ENCODE measurements at regions not wholly inside any gene's neighbourhood (a gene's known extent, or its start where the extent isn't known, plus 50 kb on each side); places are given as distances from the start of the nearest gene placed in this dataset.

- no peak overlapping the region for H3K4me3 ChIP-seq (ENCODE audit: low read depth in 1 of 2, low read length in 2 of 2)
- no peak overlapping the region for H3K9ac ChIP-seq (ENCODE audit: low read depth in 1 of 2, low read length in 2 of 2)
- no peaks in the 10 kb centered on the region for H3K4me1 ChIP-seq (ENCODE audit: control insufficient read depth in 1 of 2, insufficient read depth in 2 of 2, low read length in 2 of 2)
- H3K9me3 ChIP-seq (ENCODE audit: control insufficient read depth in 1 of 2, low read length in 2 of 2) = peaks cover 5 to 12% of the 10 kb centered on the region in 2 donors
- H3K36me3 ChIP-seq (ENCODE audit: control insufficient read depth in 1 of 2, insufficient read depth in 2 of 2, low read length in 2 of 2) = no peaks in the 10 kb centered on the region
- no peak overlapping the region for H3K27ac ChIP-seq (ENCODE audit: low read depth, low read length)
- H3K27me3 ChIP-seq (ENCODE audit: control insufficient read depth in 1 of 2, insufficient read depth in 2 of 2, low read length in 2 of 2) = no peaks in the 10 kb centered on the region
Measured at GRCh38 chr18:4869155-4869554, 327.9 kb downstream of the AKAIN1 start.

GRCh38 chr18:4858379-4859127 is 338.5 kb downstream of the AKAIN1 start:
- H3K27me3 ChIP-seq (ENCODE audit: control insufficient read depth in 1 of 2, insufficient read depth in 2 of 2, low read length in 2 of 2) = no peaks in the 10 kb centered on the region
- H3K36me3 ChIP-seq (ENCODE audit: control insufficient read depth in 1 of 2, insufficient read depth in 2 of 2, low read length in 2 of 2) = no peaks in the 10 kb centered on the region
- no peak overlapping the region for H3K27ac ChIP-seq (ENCODE audit: low read depth, low read length)

GRCh38 chr18:4854671-4855070 is 342.4 kb downstream of the AKAIN1 start:
- Histone ChIP-seq H3K27me3 (ENCODE audit: control insufficient read depth in 1 of 2, insufficient read depth in 2 of 2, low read length in 2 of 2) (no peaks in the 10 kb centered on the region), H3K27ac (ENCODE audit: low read depth, low read length) (no peak overlapping the region), H3K4me3 (ENCODE audit: low read depth in 1 of 2, low read length in 2 of 2) (no peak overlapping the region), H3K36me3 (ENCODE audit: control insufficient read depth in 1 of 2, insufficient read depth in 2 of 2, low read length in 2 of 2) (no peaks in the 10 kb centered on the region), H3K9me3 (ENCODE audit: control insufficient read depth in 1 of 2, low read length in 2 of 2) (peaks cover 7 to 10% of the 10 kb centered on the region in 2 donors), H3K9ac (ENCODE audit: low read depth in 1 of 2, low read length in 2 of 2) (no peak overlapping the region), H3K4me1 (ENCODE audit: control insufficient read depth in 1 of 2, insufficient read depth in 2 of 2, low read length in 2 of 2) (no peaks in the 10 kb centered on the region)

More at GRCh38 chr18:4858379-4859127, 338.5 kb downstream of the AKAIN1 start:
- H3K4me1 ChIP-seq (ENCODE audit: control insufficient read depth in 1 of 2, insufficient read depth in 2 of 2, low read length in 2 of 2) = no peaks in the 10 kb centered on the region
- H3K9ac ChIP-seq (ENCODE audit: low read depth in 1 of 2, low read length in 2 of 2) = no peak overlapping the region
- no peak overlapping the region for H3K4me3 ChIP-seq (ENCODE audit: low read depth in 1 of 2, low read length in 2 of 2)
- H3K9me3 ChIP-seq (ENCODE audit: control insufficient read depth in 1 of 2, low read length in 2 of 2) = peaks cover 0 to 8% of the 10 kb centered on the region in 2 donors

- Histone ChIP-seq H3K4me3 (ENCODE audit: low read depth in 1 of 2, low read length in 2 of 2) (no peak overlapping the region), H3K4me1 (ENCODE audit: control insufficient read depth in 1 of 2, insufficient read depth in 2 of 2, low read length in 2 of 2) (no peaks in the 10 kb centered on the region), H3K27me3 (ENCODE audit: control insufficient read depth in 1 of 2, insufficient read depth in 2 of 2, low read length in 2 of 2) (no peaks in the 10 kb centered on the region), H3K9ac (ENCODE audit: low read depth in 1 of 2, low read length in 2 of 2) (no peak overlapping the region), H3K27ac (ENCODE audit: low read depth, low read length) (no peak overlapping the region), H3K9me3 (ENCODE audit: control insufficient read depth in 1 of 2, low read length in 2 of 2) (peaks cover 7 to 17% of the 10 kb centered on the region in 2 donors), H3K36me3 (ENCODE audit: control insufficient read depth in 1 of 2, insufficient read depth in 2 of 2, low read length in 2 of 2) (no peaks in the 10 kb centered on the region)
Measured at GRCh38 chr18:4851301-4851976, 345.6 kb downstream of the AKAIN1 start.

GRCh38 chr18:4847056-4847455 is 350.0 kb downstream of the AKAIN1 start:
- Histone ChIP-seq H3K9me3 (ENCODE audit: control insufficient read depth in 1 of 2, low read length in 2 of 2) (peaks cover 8 to 17% of the 10 kb centered on the region in 2 donors), H3K9ac (ENCODE audit: low read depth in 1 of 2, low read length in 2 of 2) (no peak overlapping the region), H3K4me1 (ENCODE audit: control insufficient read depth in 1 of 2, insufficient read depth in 2 of 2, low read length in 2 of 2) (no peaks in the 10 kb centered on the region), H3K27ac (ENCODE audit: low read depth, low read length) (no peak overlapping the region), H3K4me3 (ENCODE audit: low read depth in 1 of 2, low read length in 2 of 2) (no peak overlapping the region), H3K27me3 (ENCODE audit: control insufficient read depth in 1 of 2, insufficient read depth in 2 of 2, low read length in 2 of 2) (no peaks in the 10 kb centered on the region), H3K36me3 (ENCODE audit: control insufficient read depth in 1 of 2, insufficient read depth in 2 of 2, low read length in 2 of 2) (no peaks in the 10 kb centered on the region)

GRCh38 chr18:4844320-4844719 is 352.7 kb downstream of the AKAIN1 start:
- Histone ChIP-seq H3K4me3 (ENCODE audit: low read depth in 1 of 2, low read length in 2 of 2) (no peak overlapping the region), H3K9me3 (ENCODE audit: control insufficient read depth in 1 of 2, low read length in 2 of 2) (peaks cover 4 to 16% of the 10 kb centered on the region in 2 donors), H3K36me3 (ENCODE audit: control insufficient read depth in 1 of 2, insufficient read depth in 2 of 2, low read length in 2 of 2) (no peaks in the 10 kb centered on the region), H3K27me3 (ENCODE audit: control insufficient read depth in 1 of 2, insufficient read depth in 2 of 2, low read length in 2 of 2) (no peaks in the 10 kb centered on the region), H3K9ac (ENCODE audit: low read depth in 1 of 2, low read length in 2 of 2) (no peak overlapping the region), H3K27ac (ENCODE audit: low read depth, low read length) (no peak overlapping the region), H3K4me1 (ENCODE audit: control insufficient read depth in 1 of 2, insufficient read depth in 2 of 2, low read length in 2 of 2) (no peaks in the 10 kb centered on the region)

- no peaks in the 10 kb centered on the region for H3K4me1 ChIP-seq (ENCODE audit: control insufficient read depth in 1 of 2, insufficient read depth in 2 of 2, low read length in 2 of 2)
- no peak overlapping the region for H3K9ac ChIP-seq (ENCODE audit: low read depth in 1 of 2, low read length in 2 of 2)
- peaks cover 4 to 11% of the 10 kb centered on the region in 2 donors for H3K9me3 ChIP-seq (ENCODE audit: control insufficient read depth in 1 of 2, low read length in 2 of 2)
- H3K27me3 ChIP-seq (ENCODE audit: control insufficient read depth in 1 of 2, insufficient read depth in 2 of 2, low read length in 2 of 2) = no peaks in the 10 kb centered on the region
- H3K36me3 ChIP-seq (ENCODE audit: control insufficient read depth in 1 of 2, insufficient read depth in 2 of 2, low read length in 2 of 2) = no peaks in the 10 kb centered on the region
- H3K27ac ChIP-seq (ENCODE audit: low read depth, low read length) = no peak overlapping the region
- no peak overlapping the region for H3K4me3 ChIP-seq (ENCODE audit: low read depth in 1 of 2, low read length in 2 of 2)
Measured at GRCh38 chr18:4843771-4844170, 353.3 kb downstream of the AKAIN1 start.

GRCh38 chr18:4842751-4843150 is 354.3 kb downstream of the AKAIN1 start:
- H3K9me3 ChIP-seq (ENCODE audit: control insufficient read depth in 1 of 2, low read length in 2 of 2) = peaks cover 4 to 9% of the 10 kb centered on the region in 2 donors
- no peak overlapping the region for H3K27ac ChIP-seq (ENCODE audit: low read depth, low read length)
- no peak overlapping the region for H3K9ac ChIP-seq (ENCODE audit: low read depth in 1 of 2, low read length in 2 of 2)
- no peak overlapping the region for H3K4me3 ChIP-seq (ENCODE audit: low read depth in 1 of 2, low read length in 2 of 2)
- no peaks in the 10 kb centered on the region for H3K27me3 ChIP-seq (ENCODE audit: control insufficient read depth in 1 of 2, insufficient read depth in 2 of 2, low read length in 2 of 2)
- no peaks in the 10 kb centered on the region for H3K4me1 ChIP-seq (ENCODE audit: control insufficient read depth in 1 of 2, insufficient read depth in 2 of 2, low read length in 2 of 2)
- no peaks in the 10 kb centered on the region for H3K36me3 ChIP-seq (ENCODE audit: control insufficient read depth in 1 of 2, insufficient read depth in 2 of 2, low read length in 2 of 2)

- Histone ChIP-seq H3K9ac (ENCODE audit: low read depth in 1 of 2, low read length in 2 of 2) (no peak overlapping the region), H3K4me3 (ENCODE audit: low read depth in 1 of 2, low read length in 2 of 2) (no peak overlapping the region), H3K36me3 (ENCODE audit: control insufficient read depth in 1 of 2, insufficient read depth in 2 of 2, low read length in 2 of 2) (no peaks in the 10 kb centered on the region), H3K9me3 (ENCODE audit: control insufficient read depth in 1 of 2, low read length in 2 of 2) (peaks cover 4 to 9% of the 10 kb centered on the region in 2 donors), H3K27ac (ENCODE audit: low read depth, low read length) (no peak overlapping the region), H3K27me3 (ENCODE audit: control insufficient read depth in 1 of 2, insufficient read depth in 2 of 2, low read length in 2 of 2) (no peaks in the 10 kb centered on the region), H3K4me1 (ENCODE audit: control insufficient read depth in 1 of 2, insufficient read depth in 2 of 2, low read length in 2 of 2) (no peaks in the 10 kb centered on the region)
Measured at GRCh38 chr18:4842287-4842686, 354.8 kb downstream of the AKAIN1 start.

- Histone ChIP-seq H3K27ac (ENCODE audit: low read depth, low read length) (no peak overlapping the region), H3K9ac (ENCODE audit: low read depth in 1 of 2, low read length in 2 of 2) (no peak overlapping the region), H3K9me3 (ENCODE audit: control insufficient read depth in 1 of 2, low read length in 2 of 2) (peaks cover 3 to 13% of the 10 kb centered on the region in 2 donors), H3K4me1 (ENCODE audit: control insufficient read depth in 1 of 2, insufficient read depth in 2 of 2, low read length in 2 of 2) (no peaks in the 10 kb centered on the region), H3K27me3 (ENCODE audit: control insufficient read depth in 1 of 2, insufficient read depth in 2 of 2, low read length in 2 of 2) (no peaks in the 10 kb centered on the region), H3K4me3 (ENCODE audit: low read depth in 1 of 2, low read length in 2 of 2) (no peak overlapping the region), H3K36me3 (ENCODE audit: control insufficient read depth in 1 of 2, insufficient read depth in 2 of 2, low read length in 2 of 2) (no peaks in the 10 kb centered on the region)
Measured at GRCh38 chr18:4839639-4840038, 357.4 kb downstream of the AKAIN1 start.

Measured in duodenal mucosa (tissue), 2 donors.